ENCODE measurements at regions not wholly inside any gene's neighbourhood (a gene's known extent, or its start where the extent isn't known, plus 50 kb on each side); places are given as distances from the start of the nearest gene placed in this dataset.
"Not testable (repeated sequence)": the region's sequence is repeated elsewhere in the genome, so short reads cannot be mapped to it uniquely, and the experiment has no call there.

DNA sequence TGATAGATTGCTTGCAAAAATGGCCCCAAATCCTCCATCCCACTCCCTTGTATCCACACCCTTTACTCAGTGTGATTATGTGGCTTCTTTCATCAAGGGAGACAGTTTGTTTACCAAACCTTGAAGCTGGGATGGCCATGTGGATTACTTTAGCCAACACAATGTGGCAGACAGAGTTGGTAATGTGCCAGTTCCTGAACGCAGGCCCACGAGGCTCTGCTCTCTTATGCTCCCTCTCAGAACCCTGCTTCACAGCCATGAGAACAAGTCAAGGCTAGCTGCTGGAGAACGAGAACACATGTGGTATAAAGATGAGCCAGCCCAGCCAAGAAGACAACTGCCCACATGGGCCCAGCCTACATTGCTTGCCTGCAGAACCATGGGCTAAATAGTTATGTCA is 162.3 kb downstream of the NDUFA12 start:
- Mint-ChIP-seq H3K9me3 (no peaks in the 10 kb centered on the region), H3K27ac (no peak overlapping the region), H3K4me3 (no peak overlapping the region), H3K4me1 (peaks cover 13% of the 10 kb centered on the region), H3K36me3 (ENCODE audit: low read depth) (no peaks in the 10 kb centered on the region), H3K27me3 (peaks cover 1% of the 10 kb centered on the region)
- intact Hi-C loops (cut with micrococcal nuclease), result no loop called here
- ChIA-PET POLR2A (no interaction called here), CTCF (no interaction called here)
- TF ChIP-seq, protein P1, sequence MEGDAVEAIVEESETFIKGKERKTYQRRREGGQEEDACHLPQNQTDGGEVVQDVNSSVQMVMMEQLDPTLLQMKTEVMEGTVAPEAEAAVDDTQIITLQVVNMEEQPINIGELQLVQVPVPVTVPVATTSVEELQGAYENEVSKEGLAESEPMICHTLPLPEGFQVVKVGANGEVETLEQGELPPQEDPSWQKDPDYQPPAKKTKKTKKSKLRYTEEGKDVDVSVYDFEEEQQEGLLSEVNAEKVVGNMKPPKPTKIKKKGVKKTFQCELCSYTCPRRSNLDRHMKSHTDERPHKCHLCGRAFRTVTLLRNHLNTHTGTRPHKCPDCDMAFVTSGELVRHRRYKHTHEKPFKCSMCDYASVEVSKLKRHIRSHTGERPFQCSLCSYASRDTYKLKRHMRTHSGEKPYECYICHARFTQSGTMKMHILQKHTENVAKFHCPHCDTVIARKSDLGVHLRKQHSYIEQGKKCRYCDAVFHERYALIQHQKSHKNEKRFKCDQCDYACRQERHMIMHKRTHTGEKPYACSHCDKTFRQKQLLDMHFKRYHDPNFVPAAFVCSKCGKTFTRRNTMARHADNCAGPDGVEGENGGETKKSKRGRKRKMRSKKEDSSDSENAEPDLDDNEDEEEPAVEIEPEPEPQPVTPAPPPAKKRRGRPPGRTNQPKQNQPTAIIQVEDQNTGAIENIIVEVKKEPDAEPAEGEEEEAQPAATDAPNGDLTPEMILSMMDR (IDR thresholded peaks at IDR 0.05), result no peak
- ATAC-seq (ENCODE audit: low read depth), result no peak
- no peak for DNase-seq

DNA sequence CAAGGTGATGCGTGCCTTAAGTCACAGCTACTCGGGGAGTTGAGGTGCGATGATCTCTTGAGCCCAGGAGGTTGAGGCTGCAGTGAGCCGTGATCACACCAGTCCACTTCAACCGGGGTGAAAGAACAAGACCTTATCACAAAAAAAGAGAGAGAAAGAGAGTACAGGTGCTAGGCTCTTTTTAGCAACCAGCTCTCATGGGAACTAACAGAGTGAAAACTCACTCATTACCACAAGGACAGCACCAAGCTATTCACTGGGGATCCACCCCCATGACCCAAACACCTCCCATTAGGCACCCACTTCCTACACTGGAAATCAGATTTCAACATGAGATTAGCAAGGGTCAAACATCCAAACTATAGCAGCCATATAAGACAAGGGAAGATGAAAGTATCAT is 164.2 kb downstream of the NDUFA12 start:
- intact Hi-C loops (cut with micrococcal nuclease), result no loop called here
- H3K4me3 Mint-ChIP-seq, result no peak overlapping the region
- peak overlapping the region; percentile 51 for H3K27ac Mint-ChIP-seq
- ATAC-seq (ENCODE audit: low read depth) (peak; percentile 62), DNase-seq (no peak)
- H3K9me3 Mint-ChIP-seq, result no peaks in the 10 kb centered on the region
- H3K4me1 Mint-ChIP-seq, result peaks cover 14% of the 10 kb centered on the region
- CTCF ChIA-PET, result interaction anchor here (0.6 kb wide), 1 partner anchor 35 kb away, joined by 3 read pairs; no protein-coding TSS in a partner anchor
- H3K36me3 Mint-ChIP-seq (ENCODE audit: low read depth), result no peaks in the 10 kb centered on the region
- POLR2A ChIA-PET, result interaction anchor here (0.6 to 1.5 kb wide), 2 partner anchors 9 to 31 kb away, joined by 3 to 6 read pairs; no protein-coding TSS in a partner anchor
- H3K27me3 Mint-ChIP-seq, result no peaks in the 10 kb centered on the region
- TF ChIP-seq, protein P1 (IDR thresholded peaks at IDR 0.05), result no peak

DNA sequence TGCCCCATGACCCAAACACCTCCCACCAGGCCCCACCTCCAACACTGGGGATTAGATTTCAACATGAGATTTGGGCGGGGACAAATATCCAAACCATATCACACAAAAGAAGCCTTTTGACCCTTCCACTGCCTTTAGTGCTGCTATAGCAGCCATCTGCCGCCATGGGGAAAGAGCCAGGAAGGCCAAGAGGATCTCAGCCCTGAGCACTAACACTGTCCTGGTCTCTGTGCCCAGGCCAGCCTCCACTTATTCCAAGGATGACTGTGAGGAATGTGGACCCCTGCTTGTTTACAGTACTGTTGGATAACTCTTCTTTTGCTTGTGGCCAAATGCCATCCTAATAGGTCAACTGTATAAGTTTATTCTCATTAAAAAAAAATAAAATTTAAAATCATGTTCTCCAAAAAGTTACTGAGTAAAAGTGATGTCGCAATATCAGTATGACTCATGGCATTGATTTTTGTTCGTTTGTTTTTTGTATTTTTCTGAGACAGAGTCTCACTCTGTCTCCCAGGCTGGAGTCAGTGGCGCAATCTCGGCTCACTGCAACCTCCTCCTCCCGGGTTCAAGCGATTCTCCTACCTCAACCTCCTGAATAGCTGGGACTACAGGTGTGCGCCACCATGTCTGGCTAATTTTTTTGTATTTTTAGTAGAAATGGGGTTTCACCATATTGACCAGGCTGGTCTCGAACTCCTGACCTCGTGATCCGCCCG is 166.4 kb downstream of the NDUFA12 start:
- CTCF ChIA-PET; H3K9me3 Mint-ChIP-seq; DNase-seq; POLR2A ChIA-PET; H3K27ac Mint-ChIP-seq; H3K27me3 Mint-ChIP-seq; H3K4me3 Mint-ChIP-seq; intact Hi-C loops (cut with micrococcal nuclease); ATAC-seq (ENCODE audit: low read depth); H3K36me3 Mint-ChIP-seq (ENCODE audit: low read depth): not testable (repeated sequence)
- H3K4me1 Mint-ChIP-seq, result peaks cover 25% of the 10 kb centered on the region

DNA sequence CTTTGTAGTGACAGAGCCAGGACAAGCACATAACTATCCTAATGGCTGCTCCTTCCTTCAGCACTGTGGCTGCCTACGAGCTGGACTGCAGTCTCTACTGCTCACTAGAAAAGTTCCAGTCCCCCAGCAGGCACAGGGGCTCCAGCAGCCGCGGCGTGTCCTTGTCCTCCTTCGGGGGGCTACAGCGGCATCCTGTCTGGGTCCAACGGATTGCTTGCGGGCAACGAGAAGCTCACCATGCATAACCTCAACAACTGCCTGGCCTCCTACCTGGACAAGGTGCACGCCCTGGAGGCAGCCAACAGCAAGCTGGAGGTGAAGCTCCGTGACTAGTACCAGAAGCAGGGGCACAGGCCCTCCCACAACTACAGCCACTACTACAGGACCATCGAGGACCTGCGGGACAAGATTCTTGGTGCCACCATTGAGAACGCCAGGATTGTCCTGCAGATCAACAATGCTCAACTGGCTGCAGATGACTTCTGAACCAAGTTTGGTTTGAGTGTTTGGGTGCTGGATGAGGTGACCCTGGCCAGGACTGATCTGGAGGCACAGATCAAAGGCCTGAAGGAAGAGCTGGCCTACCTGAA is 169.4 kb downstream of the NDUFA12 start:
- ATAC-seq (ENCODE audit: low read depth) (no peak), DNase-seq (no peak)
- Mint-ChIP-seq H3K27ac (no peak overlapping the region), H3K27me3 (no peaks in the 10 kb centered on the region), H3K4me1 (peaks cover 49% of the 10 kb centered on the region), H3K9me3 (no peaks in the 10 kb centered on the region), H3K4me3 (no peak overlapping the region), H3K36me3 (ENCODE audit: low read depth) (no peaks in the 10 kb centered on the region)
- intact Hi-C loops (cut with micrococcal nuclease), result no loop called here
- ChIA-PET POLR2A (interaction anchor here (0.7 to 2.4 kb wide), 2 partner anchors 16 to 37 kb away, joined by 4 to 8 read pairs; no protein-coding TSS in a partner anchor), CTCF (no interaction called here)
- TF ChIP-seq, protein P1 (IDR thresholded peaks at IDR 0.05), result no peak

DNA sequence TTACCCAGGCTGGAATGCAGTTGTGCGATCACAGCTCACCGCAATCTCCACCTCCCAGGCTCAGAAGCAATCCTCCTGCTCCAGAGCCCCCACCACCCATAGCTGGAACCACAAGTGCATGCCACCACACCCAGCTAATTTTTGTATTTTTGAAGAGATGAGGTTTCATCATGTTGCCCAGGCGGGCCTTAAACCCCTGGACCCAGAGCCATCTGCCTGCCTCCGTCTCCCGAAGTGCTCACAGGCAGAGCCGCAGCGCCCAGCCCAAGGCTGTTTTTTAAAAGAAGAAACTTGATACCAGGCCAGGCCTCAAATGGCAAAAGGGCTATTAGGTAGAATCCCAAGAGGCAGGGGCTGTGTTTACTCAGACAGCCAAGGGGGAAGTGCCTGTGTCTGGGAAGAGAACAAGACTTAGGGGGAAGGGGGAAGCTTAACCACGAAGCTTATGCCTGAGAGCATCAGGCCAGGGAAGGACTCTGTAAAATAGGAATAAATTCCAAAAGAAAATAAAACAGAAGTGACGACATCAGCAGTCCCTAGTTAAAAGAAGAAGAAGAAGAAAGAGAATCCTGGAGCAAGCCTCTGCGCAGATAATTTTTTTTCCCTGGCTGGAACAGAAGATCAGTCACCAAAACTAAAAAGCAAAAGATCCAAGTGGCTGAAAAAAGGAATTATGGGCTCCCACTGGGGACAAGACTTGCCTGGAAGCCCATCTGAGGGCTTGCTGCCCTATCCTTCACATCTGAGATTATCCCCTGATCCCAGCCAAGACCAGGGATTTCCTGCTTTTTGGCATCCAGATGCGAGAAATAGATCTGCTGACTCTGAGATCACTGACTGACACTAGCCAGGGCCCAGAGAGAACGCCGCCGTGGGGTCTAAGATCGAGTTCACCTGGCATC is 170.5 kb downstream of the NDUFA12 start:
- ATAC-seq (ENCODE audit: low read depth) (no peak), DNase-seq (no peak)
- no peaks in the 10 kb centered on the region for H3K9me3 Mint-ChIP-seq
- H3K4me3 Mint-ChIP-seq, result no peak overlapping the region
- TF ChIP-seq, protein P1 (IDR thresholded peaks at IDR 0.05), result no peak
- peak overlapping the region; percentile 68 for H3K27ac Mint-ChIP-seq
- CTCF ChIA-PET, result interaction anchor here (1.8 to 3.3 kb wide), 2 partner anchors 42 to 70 kb away, joined by 5 to 15 read pairs; no protein-coding TSS in a partner anchor
- H3K4me1 Mint-ChIP-seq, result peaks cover 48% of the 10 kb centered on the region
- H3K27me3 Mint-ChIP-seq, result no peaks in the 10 kb centered on the region
- POLR2A ChIA-PET, result interaction anchor here (1.1 to 2.4 kb wide), 2 partner anchors 15 to 112 kb away, joined by 3 to 8 read pairs; no protein-coding TSS in a partner anchor
- intact Hi-C loops (cut with micrococcal nuclease), result no loop called here
- no peaks in the 10 kb centered on the region for H3K36me3 Mint-ChIP-seq (ENCODE audit: low read depth)
